ENCODE measurements at regions not wholly inside any gene's neighbourhood (a gene's known extent, or its start where the extent isn't known, plus 50 kb on each side); places are given as distances from the start of the nearest gene placed in this dataset.
"Not testable (repeated sequence)": the region's sequence is repeated elsewhere in the genome, so short reads cannot be mapped to it uniquely, and the experiment has no call there.

DNA sequence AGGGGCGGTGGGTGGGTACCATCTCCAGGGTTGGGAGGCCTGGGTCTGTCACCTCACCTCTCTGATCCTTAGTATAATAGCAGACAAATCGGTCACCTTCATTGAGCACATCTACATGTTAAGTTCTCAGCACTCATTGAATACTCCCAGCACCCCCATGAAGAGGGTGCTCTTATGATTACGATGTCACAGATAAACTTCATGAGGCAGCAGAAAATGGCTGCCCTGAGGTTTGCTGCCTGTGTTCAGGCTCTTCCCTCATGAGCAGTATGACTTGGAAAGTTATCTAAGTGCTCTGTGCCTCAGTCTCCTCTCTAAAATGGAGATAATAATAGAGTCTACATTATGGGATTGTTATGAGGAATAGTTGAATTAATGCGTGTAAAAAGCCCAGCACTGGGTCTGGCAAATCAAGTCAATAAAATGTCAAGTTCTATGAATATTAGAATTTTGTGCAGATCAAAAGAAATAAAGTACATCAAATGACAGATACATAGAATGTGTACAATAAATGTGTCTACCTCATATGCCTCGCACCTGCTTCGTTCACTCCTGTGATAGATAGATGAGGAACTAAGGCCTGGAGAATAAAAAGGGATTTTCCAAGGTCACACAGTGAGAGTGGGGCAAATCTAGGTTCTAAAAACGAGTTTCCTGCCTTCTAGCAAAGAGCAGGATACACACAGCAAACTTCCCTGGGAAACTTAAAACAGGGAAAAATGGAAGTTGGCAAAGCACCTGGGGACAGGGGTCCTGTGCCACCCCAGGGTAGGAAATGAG is 142.2 kb upstream of the MRPS22 start:
- no peak for DNase-seq (ENCODE audit: low spot score)

DNA sequence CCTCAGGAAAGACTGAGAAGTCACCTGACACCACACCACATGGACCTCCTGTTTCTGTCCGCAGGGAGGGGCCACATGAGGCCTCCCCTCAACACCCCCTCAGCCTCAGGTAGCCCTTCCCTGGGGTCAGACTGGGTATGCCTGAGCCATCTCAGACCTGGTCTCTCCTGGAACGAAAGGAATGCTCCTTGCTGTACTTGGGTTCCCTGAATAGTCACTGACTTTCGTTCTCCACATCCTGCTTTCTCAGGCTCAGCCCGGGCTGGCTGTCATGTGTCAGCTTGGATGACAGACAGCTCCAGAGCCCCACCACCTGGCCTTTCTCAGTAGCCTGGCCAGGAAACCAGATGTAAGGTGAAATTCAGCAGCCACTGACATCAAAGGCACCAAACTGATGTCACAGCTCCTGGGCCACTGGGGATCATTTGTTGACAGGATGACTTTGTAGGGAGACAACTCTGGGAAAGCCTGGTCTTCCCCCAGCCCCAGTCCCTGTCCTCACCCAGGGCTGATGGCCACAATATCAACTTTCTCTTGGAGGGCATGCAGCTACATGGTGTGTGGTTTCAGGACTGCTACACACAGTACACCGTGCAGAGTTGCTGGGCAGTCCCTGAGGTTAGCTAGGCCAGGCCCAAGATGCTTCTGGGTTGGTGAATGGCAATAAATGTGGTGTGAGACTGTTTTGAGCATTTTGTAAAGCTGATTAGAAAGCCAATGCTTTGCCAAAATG is 141.4 kb upstream of the MRPS22 start:
- peak; percentile 41 for DNase-seq (ENCODE audit: low spot score)

DNA sequence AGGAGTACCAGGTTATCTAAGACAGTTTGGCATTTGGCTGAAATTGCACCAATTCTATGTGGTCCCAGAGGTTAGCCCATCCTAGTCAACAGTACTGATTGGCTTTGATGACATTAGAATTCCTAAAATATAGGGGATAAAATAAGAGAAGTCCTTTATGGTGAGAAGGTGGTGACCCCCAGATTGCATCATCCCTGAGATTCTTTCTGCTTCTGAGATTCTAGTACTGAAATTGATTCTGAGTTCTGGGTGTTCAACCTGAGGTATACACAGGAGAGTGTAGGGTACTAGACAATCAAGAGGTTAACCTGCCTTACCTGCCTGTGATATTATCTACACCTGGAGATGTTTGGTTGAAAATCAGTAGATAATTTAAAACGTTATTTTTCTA is 140.9 kb upstream of the MRPS22 start:
- DNase-seq (ENCODE audit: low spot score): no peak

DNA sequence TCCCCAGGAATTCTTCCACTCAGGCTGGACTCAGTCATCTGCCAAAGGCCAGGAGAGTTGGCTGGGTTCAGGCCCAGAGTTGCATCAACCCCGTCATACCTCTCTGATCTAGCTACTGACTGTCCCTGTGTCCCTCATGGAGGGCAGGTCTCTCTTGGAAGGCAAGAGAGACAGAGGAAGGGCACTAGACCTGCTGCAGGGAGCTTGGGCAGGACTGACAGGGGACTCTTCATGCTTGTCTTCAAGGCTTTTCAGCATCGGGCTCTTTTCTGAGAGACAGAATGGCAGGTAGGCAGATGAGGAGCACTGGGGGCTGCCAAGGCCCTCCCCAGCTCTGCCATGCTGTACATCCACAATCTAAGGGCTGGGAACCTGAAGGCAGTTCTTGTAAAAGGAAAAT is 140.1 kb upstream of the MRPS22 start:
- no peak for DNase-seq (ENCODE audit: low spot score)

DNA sequence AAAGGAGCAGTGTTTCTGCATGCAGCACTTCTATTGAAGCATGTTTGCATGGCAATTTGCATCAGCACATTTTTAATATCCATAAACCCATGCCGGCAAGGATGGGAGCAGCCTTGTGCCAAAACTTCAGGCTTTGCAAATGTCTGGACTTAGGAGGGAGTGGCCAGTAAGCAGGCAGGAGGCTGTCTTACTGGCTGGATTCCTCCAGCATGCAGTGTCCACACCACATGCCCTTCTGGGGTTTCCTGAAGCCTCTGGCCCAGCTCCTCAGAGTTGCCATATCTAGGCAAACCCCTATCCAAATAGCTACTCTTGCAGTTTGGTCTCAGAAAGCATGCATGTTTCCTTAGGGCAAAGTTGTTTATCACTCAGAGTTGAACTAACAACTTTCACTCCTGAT is 139.1 kb upstream of the MRPS22 start:
- DNase-seq (ENCODE audit: low spot score): no peak

DNA sequence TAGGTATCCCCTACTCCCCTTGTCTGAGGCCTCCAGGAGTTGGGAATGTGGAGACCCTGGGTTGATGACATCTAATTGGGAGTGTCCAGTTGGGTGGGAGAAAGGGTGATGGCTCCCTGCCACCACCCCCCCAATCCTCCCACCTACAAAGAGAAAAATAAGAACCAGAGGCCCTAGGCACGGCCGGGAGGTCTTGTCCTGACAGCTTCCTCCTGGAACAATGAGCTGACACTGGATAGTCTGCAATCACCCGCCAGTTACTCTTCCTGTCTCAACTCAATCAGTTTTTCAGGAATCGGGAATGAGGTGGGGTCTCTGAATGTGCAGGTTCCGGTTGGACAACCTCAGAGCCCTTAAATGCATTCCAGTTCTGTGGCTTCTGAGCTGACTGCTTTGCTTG is 129.9 kb upstream of the MRPS22 start:
- no peak for DNase-seq (ENCODE audit: low spot score)

DNA sequence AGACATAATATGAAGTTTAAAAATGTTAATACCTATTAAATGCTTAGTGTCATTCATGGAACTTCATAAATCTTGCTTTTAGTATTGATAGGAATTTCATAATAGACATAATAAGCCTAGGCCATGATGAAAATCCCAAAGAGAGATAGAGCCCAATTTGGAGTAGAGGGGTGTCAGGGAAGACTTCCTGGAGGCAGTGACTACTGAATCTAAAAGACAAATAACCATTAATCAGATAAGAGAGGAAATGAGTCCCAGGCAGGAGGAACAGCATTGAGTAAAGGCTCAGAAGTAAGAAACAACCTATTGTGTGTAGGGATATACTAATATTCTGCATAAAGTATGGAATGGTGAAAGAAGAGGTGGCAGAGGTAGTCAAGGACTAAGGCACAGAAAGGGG is 126.9 kb upstream of the MRPS22 start:
- no peak for DNase-seq (ENCODE audit: low spot score)

DNA sequence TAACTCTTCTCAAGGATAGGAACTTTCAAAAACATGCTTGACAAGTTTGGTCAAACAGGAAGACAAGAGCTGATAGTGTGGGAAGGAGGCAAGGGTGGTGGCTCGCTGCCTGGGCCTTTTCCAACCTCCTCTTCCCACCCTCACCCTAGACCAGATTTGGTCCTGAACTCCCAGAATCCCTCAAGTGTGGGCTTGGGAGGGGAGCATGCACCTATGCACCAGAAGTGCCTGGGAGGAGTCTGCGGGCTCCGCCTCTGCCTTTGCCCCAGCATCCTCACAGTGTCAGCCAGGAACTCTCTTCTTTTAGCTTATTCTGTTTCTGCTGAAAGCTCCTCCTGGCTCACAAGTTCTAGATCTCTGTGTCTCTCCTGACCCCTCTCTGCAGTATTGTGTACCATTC is 126.2 kb upstream of the MRPS22 start:
- DNase-seq (ENCODE audit: low spot score): no peak

DNA sequence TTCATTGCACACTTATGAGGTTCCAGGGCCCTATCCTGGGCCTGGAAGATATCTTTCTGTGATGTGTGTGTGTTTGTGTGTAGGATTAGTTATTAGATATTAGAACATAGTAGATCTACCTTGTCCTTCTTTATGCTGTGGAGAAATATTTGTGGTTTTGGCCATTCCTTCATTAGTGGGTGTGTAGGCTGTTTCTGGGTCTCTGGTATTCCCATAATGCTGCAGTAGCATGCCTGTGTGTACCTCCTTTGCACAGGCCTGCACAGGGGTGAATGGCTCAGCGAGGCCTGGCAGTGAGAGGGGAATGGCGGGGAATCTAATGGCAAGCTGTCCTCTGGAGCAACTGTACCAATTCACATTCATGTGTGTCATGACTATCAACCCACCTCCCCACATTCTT is 125.8 kb upstream of the MRPS22 start:
- no peak for DNase-seq (ENCODE audit: low spot score)

DNA sequence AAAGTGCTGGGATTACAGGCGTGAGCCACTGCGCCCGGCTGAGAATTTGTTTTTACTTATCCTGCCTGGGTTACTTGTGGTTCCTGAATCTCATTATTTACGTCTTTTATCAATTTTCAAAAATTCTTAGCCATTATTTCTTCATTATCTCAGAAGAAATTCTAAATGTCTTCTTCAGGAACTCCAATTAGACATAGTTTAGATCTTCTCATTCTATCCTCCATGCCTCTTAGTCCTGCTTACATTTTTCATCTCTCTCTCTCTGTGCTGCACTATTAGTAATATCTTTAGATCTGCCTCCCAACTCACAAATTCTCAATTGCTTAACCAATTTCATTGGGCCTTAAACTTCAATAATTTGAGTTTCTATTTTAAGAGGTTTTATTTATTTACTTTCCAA is 124.4 kb upstream of the MRPS22 start:
- no peak for DNase-seq (ENCODE audit: low spot score)

DNA sequence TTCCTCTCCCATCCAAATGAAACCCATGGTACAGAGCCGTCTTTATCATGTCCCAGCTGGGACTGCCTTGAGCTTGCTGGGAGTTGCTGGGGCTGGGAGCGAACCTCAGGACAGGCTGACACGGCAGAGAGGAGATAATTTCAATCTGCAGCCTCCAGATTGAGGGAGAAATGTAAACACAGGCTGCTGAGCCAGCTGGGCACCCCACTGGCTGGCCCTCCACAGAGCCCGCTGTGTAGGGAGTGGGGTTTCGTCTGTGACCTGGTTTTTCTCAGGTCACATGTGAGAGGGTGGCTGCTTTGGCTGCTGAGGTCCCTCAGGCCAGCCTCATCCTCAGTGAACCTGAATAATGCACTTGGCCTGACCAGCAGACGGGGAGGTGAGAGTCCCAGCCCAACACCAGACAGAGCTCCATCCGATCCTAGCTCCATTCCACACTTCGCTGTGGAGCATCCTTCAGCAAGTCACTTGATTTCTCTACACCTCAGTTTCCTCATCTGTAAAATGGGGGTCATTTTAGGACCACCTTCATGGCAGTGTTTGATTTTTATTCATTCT is 121.6 kb upstream of the MRPS22 start:
- DNase-seq (ENCODE audit: low spot score): no peak

DNA sequence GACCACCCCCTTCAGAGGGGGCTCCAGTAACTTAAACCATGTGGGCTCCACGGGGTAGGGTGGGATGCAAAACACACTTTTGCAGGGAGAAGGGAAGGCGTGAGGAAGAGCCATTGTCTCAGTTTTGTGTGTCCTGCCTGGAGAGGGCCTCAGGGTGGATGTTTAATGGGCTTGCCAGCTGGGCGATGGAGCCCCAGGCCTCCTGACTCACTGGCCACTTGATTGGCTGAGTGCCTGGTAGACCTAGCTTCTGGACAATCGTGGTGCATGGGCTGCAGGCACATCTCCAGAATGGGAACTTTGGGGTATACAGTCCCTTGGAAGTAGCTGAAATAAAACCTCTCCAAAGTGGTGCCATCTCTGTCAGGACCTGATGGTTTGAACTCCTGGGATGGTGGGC is 118.3 kb upstream of the MRPS22 start:
- no peak for DNase-seq (ENCODE audit: low spot score)

DNA sequence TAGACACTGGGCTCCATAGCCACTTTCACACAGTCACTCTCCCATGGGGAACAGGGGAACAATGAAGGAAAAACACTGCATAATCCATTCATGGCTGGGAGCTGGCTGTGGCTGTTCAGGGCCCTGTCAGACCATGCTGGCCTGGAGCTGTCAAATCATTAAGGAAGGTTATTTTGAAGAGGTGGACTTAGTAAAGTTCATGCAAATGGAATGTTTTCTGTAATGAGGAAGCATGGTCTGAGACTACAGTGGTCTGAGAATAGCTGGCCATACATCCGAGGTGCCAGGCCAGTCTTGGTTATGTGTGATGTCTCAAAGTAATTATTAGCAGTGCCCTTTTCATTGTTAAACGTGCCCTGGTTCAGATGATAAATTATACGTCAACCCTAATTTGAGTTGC is 117.1 kb upstream of the MRPS22 start:
- no peak for DNase-seq (ENCODE audit: low spot score)

DNA sequence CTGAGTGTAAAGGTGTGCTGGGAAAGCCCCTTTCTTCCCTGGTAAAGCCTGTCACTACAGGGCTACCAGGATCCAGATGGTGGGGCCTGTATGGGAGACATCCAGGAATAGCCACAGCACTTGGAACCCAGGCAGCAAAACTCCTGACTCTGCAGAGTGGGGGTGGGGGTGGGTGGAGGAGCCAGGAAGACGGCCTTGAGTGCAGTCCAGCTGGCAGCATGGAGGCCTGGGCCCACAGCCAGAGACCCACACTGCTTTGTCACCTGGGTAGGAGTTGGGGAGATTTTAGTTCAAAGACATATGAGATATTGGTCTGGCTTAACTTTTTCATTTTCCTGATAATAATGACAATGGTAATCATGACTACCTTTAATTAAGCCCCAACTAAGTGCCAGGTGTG is 116.7 kb upstream of the MRPS22 start:
- DNase-seq (ENCODE audit: low spot score): no peak

DNA sequence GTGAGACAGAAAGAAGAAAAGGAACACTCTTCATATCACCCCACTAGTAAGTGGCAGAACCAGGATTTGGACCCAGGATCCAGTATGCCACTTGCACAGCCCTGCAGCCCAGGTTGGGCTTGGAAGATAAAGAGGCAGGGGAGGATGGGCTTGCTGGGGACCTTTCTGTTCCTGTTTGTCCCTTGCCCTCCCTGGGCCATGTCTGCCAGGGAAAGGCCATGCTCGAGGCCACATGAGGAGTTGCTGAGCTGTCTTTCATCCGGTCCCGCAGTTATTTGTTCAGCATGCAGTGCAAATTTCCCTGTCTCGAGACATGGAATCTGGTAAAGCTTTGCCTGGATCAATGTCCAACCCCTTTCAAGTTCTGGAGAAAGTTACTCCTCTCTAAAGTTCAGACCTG is 116.0 kb upstream of the MRPS22 start:
- no peak for DNase-seq (ENCODE audit: low spot score)

DNA sequence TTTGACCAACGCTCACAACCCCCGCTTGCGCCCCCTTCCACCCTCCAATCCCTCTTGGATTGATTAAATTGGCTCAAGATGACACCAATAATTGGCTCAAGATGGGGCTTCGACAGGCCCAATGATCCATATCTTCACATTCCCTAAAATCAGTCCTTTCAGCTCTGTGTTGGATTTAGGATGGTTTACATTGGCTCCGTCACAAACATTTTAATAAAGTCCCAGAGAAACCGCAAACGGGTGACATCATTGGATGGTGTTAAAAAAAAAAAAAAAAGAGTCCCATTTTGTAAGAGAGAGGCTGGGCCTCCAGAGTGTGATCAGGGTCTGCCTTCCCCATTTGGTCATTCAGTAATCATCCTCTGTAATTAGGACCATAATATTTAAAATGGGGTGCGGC is 113.4 kb upstream of the MRPS22 start:
- no peak for DNase-seq (ENCODE audit: low spot score)

DNA sequence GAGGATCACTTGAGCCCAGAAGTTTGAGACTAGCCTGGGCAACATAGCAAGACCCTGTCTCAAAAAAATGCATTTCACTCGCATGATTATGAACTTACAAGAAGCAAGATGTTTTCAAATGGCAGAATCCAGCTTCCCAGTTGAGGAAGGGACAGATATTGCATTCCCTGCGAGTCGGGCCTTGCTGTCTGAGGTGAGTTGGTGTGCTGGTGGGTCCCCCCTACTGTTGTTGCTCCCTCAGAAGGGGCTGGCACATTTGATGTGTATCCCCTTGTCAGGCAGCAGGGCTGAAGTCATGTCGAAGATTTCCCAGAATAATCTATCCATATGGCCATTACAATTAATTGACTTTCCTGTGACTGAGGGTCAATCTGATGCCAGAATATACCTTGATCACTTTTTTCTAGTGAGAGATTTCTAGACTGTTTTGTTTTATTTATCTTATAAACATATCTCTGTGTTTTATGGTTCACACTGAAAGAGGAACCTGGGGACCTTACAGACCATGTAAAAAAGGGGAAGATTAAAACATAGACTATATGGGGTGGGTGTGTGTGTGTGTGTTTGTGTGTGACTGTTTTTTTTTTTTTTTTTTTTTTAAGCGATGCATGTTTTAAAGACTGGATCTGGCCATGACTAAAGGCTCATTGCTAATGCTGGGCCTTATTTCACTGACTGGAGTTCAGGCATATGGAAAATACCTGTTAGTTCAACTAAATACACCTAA is 112.1 kb upstream of the MRPS22 start:
- DNase-seq (ENCODE audit: low spot score): no peak

DNA sequence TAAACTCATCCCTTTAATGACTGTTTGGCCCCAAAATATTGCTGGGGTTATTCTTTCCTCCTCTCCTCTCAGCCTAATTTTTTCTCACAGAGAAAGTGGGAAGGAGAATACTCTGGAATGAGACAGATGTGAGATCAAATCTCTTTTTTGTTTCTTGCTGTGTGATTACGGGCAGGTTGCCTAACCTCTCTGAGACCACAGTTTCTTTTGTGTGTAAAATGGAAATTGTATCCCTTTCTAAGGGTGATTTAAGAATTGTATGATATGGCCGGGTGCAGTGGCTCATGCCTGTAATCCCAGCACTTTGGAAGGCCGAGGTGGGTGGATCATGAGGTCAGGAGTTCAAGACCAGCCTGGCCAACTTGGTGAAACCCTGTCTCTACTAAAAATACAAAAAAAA is 111.5 kb upstream of the MRPS22 start:
- not testable (repeated sequence) for DNase-seq (ENCODE audit: low spot score)

DNA sequence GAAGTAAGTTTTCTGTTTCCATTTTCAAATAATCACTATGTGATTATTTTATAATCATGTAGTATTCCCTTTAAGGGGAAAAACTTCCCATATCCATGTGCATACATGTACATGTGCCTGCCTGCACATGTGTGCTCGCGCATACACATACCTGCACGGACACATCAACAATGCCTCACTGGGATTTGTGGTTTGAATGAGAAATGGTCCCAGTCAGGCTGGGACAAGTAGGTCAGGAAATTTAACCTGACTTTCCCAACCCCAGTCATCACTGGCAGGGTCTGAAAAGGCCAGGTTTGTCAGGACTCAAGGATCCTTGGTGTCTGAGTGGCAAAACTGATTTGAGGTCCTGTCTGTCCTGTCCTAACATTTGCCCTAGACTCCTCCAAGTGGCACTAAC is 109.3 kb upstream of the MRPS22 start:
- DNase-seq (ENCODE audit: low spot score): no peak

DNA sequence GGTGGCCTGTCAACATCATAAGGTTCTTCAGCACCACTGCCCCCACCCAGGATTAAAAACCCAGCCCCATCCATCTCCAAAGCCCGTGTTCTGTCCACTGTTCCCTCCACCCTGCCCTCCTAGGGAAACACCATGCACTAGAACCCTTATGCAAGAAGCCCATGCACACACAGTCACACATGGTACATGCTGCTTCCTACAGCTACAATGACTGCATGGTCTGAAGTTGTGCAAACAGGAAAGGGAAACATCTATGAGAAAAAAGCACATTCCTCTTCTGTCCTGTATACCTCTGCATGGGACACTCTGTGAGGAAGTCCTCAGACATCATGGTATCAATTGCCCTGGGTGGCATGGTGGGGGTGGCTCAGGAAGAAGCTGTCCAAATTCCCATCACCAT is 108.6 kb upstream of the MRPS22 start:
- DNase-seq (ENCODE audit: low spot score): no peak

DNA sequence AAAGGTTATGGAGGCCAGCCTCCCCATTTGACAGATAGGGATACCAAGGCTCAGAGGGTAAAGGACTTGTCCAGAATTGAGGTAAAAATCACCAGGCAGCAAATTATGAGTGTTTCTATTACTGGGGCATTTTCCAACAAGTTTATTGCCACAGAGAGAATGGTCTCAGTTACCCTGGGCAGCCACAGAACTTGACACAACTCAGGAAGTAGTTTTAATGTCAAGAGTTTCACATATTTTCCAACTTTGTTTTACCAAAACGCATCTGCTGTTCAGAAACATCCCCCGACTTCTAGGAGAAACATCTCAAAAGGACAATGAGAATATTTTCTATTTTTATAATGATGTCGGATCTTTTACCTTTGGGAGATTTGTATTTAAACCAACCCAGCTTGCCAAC is 107.5 kb upstream of the MRPS22 start:
- no peak for DNase-seq (ENCODE audit: low spot score)

DNA sequence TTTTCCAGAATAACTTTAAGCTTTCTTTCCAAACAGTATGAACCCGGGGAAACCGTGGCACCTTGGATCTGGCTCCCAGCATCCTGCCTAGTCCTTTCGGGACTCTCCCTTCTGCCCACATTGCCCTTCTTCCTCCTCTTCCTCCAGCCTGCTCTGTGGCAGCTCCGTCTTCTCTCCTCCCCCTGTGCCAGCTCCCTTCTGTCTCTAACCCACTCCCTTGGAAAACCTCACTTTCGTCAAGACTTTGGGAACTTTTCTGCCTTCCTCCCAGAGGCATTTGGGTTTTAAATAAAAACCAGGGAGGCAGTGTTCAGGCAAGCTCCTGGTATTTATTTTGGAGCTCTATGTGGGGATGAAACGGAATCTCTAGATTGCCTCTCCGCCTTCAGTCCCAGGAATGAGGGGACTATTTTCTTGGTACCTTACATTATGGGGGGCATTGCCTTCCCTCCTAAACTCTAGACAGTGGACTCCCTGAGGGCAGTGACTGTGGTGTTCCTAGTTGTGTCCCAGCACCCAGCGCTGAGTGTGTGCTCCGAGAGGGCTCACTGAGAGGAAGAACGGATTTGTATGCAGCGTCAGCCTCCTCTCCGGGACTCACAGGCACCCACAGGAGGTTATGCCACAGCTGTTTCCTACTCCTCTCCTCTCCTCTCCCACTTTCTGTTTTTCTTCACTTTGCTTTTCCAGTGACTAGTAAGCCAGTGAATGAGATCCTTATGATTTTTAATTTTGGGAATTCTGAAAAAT is 105.4 kb upstream of the MRPS22 start:
- no peak for DNase-seq (ENCODE audit: low spot score)

Measured in pons (tissue), 1 donor.